MCF 10A (cell line): ENCODE measurements at regions not wholly inside any gene's neighbourhood (a gene's known extent, or its start where the extent isn't known, plus 50 kb on each side); places are given as distances from the start of the nearest gene placed in this dataset.
A peak's percentile ranks its signal among the peaks of the same experiment; 100 is the strongest.

Experiments
- BruUV-seq: library from RNA; stranded (reverse); fragments of 400-500 nt; replicated peaks from 2 replicates; lab custom pipeline; 2021; lab: Mats Ljungman, UMichigan
- CTCF ChIA-PET: fragments of 300-600 bp; sonication (Branson Sonifier 250); formaldehyde crosslinking; extraction: SDS; loops from one replicate; lab custom pipeline; 2021; ENCODE audit warnings: antibody characterized with exemption, inconsistent platforms; lab: Yijun Ruan, JAX
- POLR2A ChIA-PET: fragments of 300-600, 350-650 bp; sonication (Branson Sonifier 250); formaldehyde crosslinking; extraction: SDS; loops from one replicate; lab custom pipeline; 2020; ENCODE audit warnings: antibody characterized with exemption, inconsistent platforms; lab: Yijun Ruan, JAX
- DNase-seq: peaks from one replicate; pipeline ENCODE4 v3.0.0-alpha.2; 2018; ENCODE audit not compliant: unreplicated experiment
- H3K27ac Mint-ChIP-seq: one replicate; pipeline ENCODE4 v1.8.0; 2022; ENCODE audit warnings: mild to moderate bottlenecking, low read depth, mixed read lengths; ENCODE audit not compliant: unreplicated experiment
- H3K27me3 Mint-ChIP-seq: one replicate; pipeline ENCODE4 v1.8.0; 2022; ENCODE audit warnings: mixed read lengths; ENCODE audit not compliant: insufficient read depth, unreplicated experiment
- H3K36me3 Mint-ChIP-seq: one replicate; pipeline ENCODE4 v1.8.0; 2022; ENCODE audit warnings: mild to moderate bottlenecking, moderate library complexity, mixed read lengths; ENCODE audit not compliant: insufficient read depth, unreplicated experiment
- H3K4me1 Mint-ChIP-seq: one replicate; pipeline ENCODE4 v1.8.0; 2022; ENCODE audit warnings: mixed read lengths; ENCODE audit not compliant: insufficient read depth, unreplicated experiment
- H3K4me3 Mint-ChIP-seq: one replicate; pipeline ENCODE4 v1.8.0; 2022; ENCODE audit warnings: mild to moderate bottlenecking, moderate library complexity, mixed read lengths; ENCODE audit not compliant: unreplicated experiment
- H3K9me3 Mint-ChIP-seq: one replicate; pipeline ENCODE4 v1.8.0; 2022; ENCODE audit warnings: mixed read lengths; ENCODE audit not compliant: unreplicated experiment
- intact Hi-C: fragments of 100-400 bp; cut with micrococcal nuclease; formaldehyde crosslinking; loops from 2 replicates; pipeline ENCODE4 v1.14.1; 2022
- TF ChIP-seq, protein P1 (sequence below): fragments of 200-600 bp; IDR thresholded peaks from one replicate; pipeline ENCODE4 v1.8.0; 2022; ENCODE audit warnings: antibody characterized with exemption, mild to moderate bottlenecking; ENCODE audit not compliant: unreplicated experiment

GRCh38 chr4:14096396-14096965 is 469.0 kb upstream of the BOD1L1 start:
- Mint-ChIP-seq H3K9me3 (no peaks in the 10 kb centered on the region), H3K36me3 (no peaks in the 10 kb centered on the region), H3K4me1 (peaks cover 6% of the 10 kb centered on the region), H3K27ac (no peak overlapping the region), H3K27me3 (no peaks in the 10 kb centered on the region), H3K4me3 (no peak overlapping the region)
- no peak for DNase-seq
- ChIA-PET POLR2A (no interaction called here), CTCF (no interaction called here)
- BruUV-seq = no TSS peak
- intact Hi-C loops = no loop called here
- TF ChIP-seq, protein P1, sequence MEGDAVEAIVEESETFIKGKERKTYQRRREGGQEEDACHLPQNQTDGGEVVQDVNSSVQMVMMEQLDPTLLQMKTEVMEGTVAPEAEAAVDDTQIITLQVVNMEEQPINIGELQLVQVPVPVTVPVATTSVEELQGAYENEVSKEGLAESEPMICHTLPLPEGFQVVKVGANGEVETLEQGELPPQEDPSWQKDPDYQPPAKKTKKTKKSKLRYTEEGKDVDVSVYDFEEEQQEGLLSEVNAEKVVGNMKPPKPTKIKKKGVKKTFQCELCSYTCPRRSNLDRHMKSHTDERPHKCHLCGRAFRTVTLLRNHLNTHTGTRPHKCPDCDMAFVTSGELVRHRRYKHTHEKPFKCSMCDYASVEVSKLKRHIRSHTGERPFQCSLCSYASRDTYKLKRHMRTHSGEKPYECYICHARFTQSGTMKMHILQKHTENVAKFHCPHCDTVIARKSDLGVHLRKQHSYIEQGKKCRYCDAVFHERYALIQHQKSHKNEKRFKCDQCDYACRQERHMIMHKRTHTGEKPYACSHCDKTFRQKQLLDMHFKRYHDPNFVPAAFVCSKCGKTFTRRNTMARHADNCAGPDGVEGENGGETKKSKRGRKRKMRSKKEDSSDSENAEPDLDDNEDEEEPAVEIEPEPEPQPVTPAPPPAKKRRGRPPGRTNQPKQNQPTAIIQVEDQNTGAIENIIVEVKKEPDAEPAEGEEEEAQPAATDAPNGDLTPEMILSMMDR = no peak

DNA sequence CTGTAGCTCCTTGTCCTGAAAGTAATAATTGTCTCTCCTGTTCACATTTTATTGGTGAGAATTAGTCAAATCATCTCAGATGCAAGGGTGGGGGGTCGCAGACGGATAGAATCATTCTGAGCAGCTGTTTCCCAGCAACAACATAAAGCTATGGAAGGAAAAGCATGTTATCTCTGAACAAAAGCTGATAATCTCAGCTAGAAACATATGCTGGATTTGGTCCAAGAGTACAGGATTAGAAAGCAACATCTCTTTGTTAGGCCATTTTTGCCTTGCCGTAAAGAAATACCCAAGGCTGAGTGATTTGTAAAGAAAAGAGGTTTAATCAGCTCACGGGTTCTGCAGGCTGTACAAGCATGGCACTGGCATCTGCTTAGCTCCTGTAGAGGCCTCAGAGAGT is 472.8 kb upstream of the BOD1L1 start:
- BruUV-seq = no TSS peak
- TF ChIP-seq, protein P1 = no peak
- no peak for DNase-seq
- CTCF ChIA-PET = no interaction called here
- H3K4me1 Mint-ChIP-seq = no peaks in the 10 kb centered on the region
- H3K27ac Mint-ChIP-seq = no peak overlapping the region
- H3K9me3 Mint-ChIP-seq = peaks cover 2% of the 10 kb centered on the region
- POLR2A ChIA-PET = interaction anchor here (0.6 kb wide), 2 partner anchors 154 to 688 kb away, joined by 3 read pairs; no protein-coding TSS in a partner anchor
- H3K36me3 Mint-ChIP-seq = no peaks in the 10 kb centered on the region
- intact Hi-C loops = no loop called here
- no peaks in the 10 kb centered on the region for H3K27me3 Mint-ChIP-seq
- no peak overlapping the region for H3K4me3 Mint-ChIP-seq

GRCh38 chr4:14110407-14110806 is 482.9 kb upstream of the BOD1L1 start:
- Mint-ChIP-seq H3K27ac (peak overlapping the region; percentile 40), H3K4me1 (peaks cover 21% of the 10 kb centered on the region), H3K27me3 (no peaks in the 10 kb centered on the region), H3K9me3 (peaks cover 4% of the 10 kb centered on the region), H3K36me3 (no peaks in the 10 kb centered on the region), H3K4me3 (no peak overlapping the region)
- TF ChIP-seq, protein P1 = no peak
- intact Hi-C loops = no loop called here
- ChIA-PET CTCF (interaction anchor here (0.8 kb wide), 1 partner anchor 8 kb away, joined by 3 read pairs; no protein-coding TSS in a partner anchor), POLR2A (interaction anchor here (0.7 to 1.0 kb wide), 3 partner anchors 42 to 287 kb away, joined by 3 to 4 read pairs (median 3); no protein-coding TSS in a partner anchor)
- peak; percentile 23 for DNase-seq
- no TSS peak for BruUV-seq

DNA sequence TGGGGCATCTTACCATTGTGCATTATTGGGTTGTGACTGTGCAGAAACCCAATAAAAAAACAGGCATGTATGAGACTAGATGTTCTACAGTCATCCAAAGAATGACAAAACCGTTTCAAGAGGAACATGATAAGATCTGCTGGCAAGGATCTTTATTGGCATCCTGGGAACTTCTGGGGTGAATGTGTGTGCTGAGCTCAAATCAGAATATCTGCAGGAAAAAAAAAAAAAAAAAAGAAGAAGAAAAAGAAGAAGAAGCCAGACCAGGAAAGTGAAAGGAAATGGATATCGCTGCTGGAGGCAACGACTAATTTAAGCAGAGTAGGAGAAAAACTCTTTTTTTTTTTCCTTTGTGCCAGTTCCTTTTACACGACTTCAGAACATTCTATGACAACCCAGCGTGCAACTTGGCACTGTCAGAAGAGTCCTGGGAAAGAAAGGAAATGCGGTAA is 484.2 kb upstream of the BOD1L1 start:
- Mint-ChIP-seq H3K27ac (peak overlapping the region; percentile 47), H3K9me3 (no peaks in the 10 kb centered on the region), H3K27me3 (no peaks in the 10 kb centered on the region), H3K4me1 (peaks cover 21% of the 10 kb centered on the region), H3K36me3 (no peaks in the 10 kb centered on the region), H3K4me3 (peak overlapping the region; percentile 81)
- intact Hi-C loops = no loop called here
- TF ChIP-seq, protein P1 = no peak
- DNase-seq = peak; percentile 46
- POLR2A ChIA-PET = no interaction called here
- CTCF ChIA-PET = interaction anchor here (0.6 to 0.7 kb wide), 2 partner anchors 457 to 879 kb away, joined by 3 read pairs; no protein-coding TSS in a partner anchor
- no TSS peak for BruUV-seq
